Inflammatory macrophage (primary cell): ENCODE measurements at regions not wholly inside any gene's neighbourhood (a gene's known extent, or its start where the extent isn't known, plus 50 kb on each side); places are given as distances from the start of the nearest gene placed in this dataset.
"Not testable (repeated sequence)": the region's sequence is repeated elsewhere in the genome, so short reads cannot be mapped to it uniquely, and the experiment has no call there.

ENCODE experiments used
- DNase-seq, 2 donors: peaks; one replicate each; pipeline ENCODE4 v3.0.0-alpha.2; 2020 to 2022

- no peak for DNase-seq
Measured at GRCh38 chr3:83251490-83251889, 1490.0 kb upstream of the GBE1 start.

- DNase-seq: no peak
Measured at GRCh38 chr3:83250613-83251012, 1489.2 kb upstream of the GBE1 start.

- DNase-seq: no peak
Measured at GRCh38 chr3:83248454-83248853, 1487.0 kb upstream of the GBE1 start.

- DNase-seq: no peak
Measured at GRCh38 chr3:83235180-83235814, 1473.9 kb upstream of the GBE1 start.

GRCh38 chr3:83233715-83234114 is 1472.3 kb upstream of the GBE1 start:
- no peak for DNase-seq

GRCh38 chr3:83230841-83231240 is 1469.4 kb upstream of the GBE1 start:
- DNase-seq: no peak

GRCh38 chr3:83230376-83230775 is 1468.9 kb upstream of the GBE1 start:
- no peak for DNase-seq

GRCh38 chr3:83226751-83227150 is 1465.3 kb upstream of the GBE1 start:
- no peak for DNase-seq

GRCh38 chr3:83224101-83224868 is 1462.8 kb upstream of the GBE1 start:
- DNase-seq: no peak

GRCh38 chr3:83218383-83219200 is 1457.1 kb upstream of the GBE1 start:
- DNase-seq: no peak

GRCh38 chr3:83217595-83218118 is 1456.2 kb upstream of the GBE1 start:
- not testable (repeated sequence) for DNase-seq

GRCh38 chr3:83216919-83217594 is 1455.6 kb upstream of the GBE1 start:
- no peak for DNase-seq

GRCh38 chr3:83195243-83195642 is 1433.8 kb upstream of the GBE1 start:
- no peak for DNase-seq

GRCh38 chr3:83193526-83193925 is 1432.1 kb upstream of the GBE1 start:
- no peak for DNase-seq

- DNase-seq: no peak
Measured at GRCh38 chr3:83189634-83190033, 1428.2 kb upstream of the GBE1 start.

GRCh38 chr3:83169473-83169872 is 1408.0 kb upstream of the GBE1 start:
- DNase-seq: no peak

- DNase-seq: no peak
Measured at GRCh38 chr3:83150896-83151295, 1389.5 kb upstream of the GBE1 start.

GRCh38 chr3:83140983-83141382 is 1379.5 kb upstream of the GBE1 start:
- no peak for DNase-seq

GRCh38 chr3:83131236-83131635 is 1369.8 kb upstream of the GBE1 start:
- no peak for DNase-seq

- no peak for DNase-seq
Measured at GRCh38 chr3:83122774-83123350, 1361.4 kb upstream of the GBE1 start.

GRCh38 chr3:83093222-83093572 is 1331.8 kb upstream of the GBE1 start:
- DNase-seq: no peak

- DNase-seq: no peak
Measured at GRCh38 chr3:83092521-83093221, 1331.2 kb upstream of the GBE1 start.
